Omental fat pad (tissue), 3 donors: ENCODE measurements at regions not wholly inside any gene's neighbourhood (a gene's known extent, or its start where the extent isn't known, plus 50 kb on each side); places are given as distances from the start of the nearest gene placed in this dataset.

Source experiments
- ATAC-seq: fragments of 150-250 bp; one replicate; pipeline ENCODE4 v1.9.1; 2016; ENCODE audit warnings: mild to moderate bottlenecking, moderate library complexity; ENCODE audit not compliant: low FRiP score
- DNase-seq: peaks from one replicate; pipeline ENCODE4 v3.0.0-alpha.2; 2019; ENCODE audit warnings: low spot score
- TF ChIP-seq, protein P1 (sequence below), 3 donors: fragments of 450-650 bp; IDR thresholded peaks; one replicate each; pipeline ENCODE4 v1.5.1; 2016 to 2017; ENCODE audit warnings: antibody characterized with exemption in 3 of 3, mild to moderate bottlenecking in 3 of 3, moderate library complexity in 2 of 3

DNA sequence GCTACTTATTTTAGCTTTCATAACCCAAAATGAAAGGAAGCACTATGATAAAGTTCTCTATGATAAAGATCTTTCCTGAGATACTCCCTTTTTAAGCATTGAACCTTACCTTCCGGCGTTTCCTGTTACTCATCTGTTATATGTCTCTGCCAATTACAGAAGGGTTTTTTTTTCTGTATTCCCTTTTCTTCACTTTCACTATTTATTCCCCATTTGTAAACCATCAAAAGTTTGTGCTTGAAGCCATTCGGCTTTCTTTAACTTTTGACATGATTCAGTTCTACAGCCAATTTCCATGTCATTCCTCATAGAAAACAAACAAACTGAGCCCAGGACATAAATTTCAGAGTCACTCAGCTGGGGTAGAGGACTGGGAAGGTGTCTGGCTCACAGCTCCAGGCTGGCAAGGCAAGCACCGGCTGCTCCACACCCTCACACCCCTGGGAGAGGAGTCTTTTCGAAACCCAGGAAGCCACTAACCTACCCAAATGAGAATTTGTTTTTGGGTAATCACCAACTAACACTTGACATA, 429.4 kb upstream of the TRIB2 start:
- DNase-seq (no peak), ATAC-seq (no peak)
- TF ChIP-seq, protein P1, sequence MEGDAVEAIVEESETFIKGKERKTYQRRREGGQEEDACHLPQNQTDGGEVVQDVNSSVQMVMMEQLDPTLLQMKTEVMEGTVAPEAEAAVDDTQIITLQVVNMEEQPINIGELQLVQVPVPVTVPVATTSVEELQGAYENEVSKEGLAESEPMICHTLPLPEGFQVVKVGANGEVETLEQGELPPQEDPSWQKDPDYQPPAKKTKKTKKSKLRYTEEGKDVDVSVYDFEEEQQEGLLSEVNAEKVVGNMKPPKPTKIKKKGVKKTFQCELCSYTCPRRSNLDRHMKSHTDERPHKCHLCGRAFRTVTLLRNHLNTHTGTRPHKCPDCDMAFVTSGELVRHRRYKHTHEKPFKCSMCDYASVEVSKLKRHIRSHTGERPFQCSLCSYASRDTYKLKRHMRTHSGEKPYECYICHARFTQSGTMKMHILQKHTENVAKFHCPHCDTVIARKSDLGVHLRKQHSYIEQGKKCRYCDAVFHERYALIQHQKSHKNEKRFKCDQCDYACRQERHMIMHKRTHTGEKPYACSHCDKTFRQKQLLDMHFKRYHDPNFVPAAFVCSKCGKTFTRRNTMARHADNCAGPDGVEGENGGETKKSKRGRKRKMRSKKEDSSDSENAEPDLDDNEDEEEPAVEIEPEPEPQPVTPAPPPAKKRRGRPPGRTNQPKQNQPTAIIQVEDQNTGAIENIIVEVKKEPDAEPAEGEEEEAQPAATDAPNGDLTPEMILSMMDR (IDR thresholded peaks at IDR 0.05) = no peak

DNA sequence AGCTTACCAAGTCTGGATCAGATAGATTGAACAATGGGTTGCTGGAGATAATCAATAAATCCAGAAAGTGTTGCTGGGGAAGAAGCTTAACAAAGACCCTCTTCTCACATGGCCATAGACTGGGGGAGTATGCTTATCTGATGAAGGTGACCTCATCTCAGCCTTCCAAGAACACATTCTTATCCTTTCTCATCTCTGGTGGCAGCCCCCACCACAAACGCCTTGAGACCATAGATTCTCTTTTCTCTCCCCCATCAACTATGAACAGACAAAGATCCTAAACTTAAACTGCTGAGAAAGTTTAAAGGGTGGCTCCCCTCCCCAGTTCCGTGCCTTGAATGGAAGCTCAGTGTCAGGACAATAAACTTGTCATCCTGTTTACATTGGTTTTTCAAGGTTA, 428.7 kb upstream of the TRIB2 start:
- ATAC-seq = no peak
- TF ChIP-seq, protein P1 (IDR thresholded peaks at IDR 0.05) = no peak
- DNase-seq = no peak

GRCh38 chr2:12289120-12289802, 427.5 kb upstream of the TRIB2 start:
- TF ChIP-seq, protein P1 (IDR thresholded peaks at IDR 0.05) = no peak
- ATAC-seq (no peak), DNase-seq (no peak)

GRCh38 chr2:12291303-12291702, 425.4 kb upstream of the TRIB2 start:
- TF ChIP-seq, protein P1 (IDR thresholded peaks at IDR 0.05) = no peak
- no peak for ATAC-seq
- no peak for DNase-seq

DNA sequence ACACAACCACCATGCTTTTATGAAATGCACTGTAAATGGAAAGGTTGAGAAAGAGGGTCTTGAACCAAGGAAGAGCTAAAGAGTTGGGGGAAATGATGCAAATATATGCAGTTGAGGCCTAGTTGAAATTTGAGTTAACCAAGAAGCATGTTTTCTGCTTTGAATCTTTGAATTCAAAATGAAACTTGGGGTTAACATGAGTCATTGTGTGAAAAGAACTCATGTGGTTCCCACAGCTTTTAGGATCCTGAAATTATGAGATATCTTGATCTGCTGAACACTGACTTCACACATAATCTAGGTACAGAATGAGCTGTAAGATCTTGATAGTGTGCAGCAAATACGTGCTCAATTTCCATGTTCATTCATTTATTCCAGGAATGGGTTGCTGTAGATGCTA, 422.9 kb upstream of the TRIB2 start:
- DNase-seq (no peak), ATAC-seq (no peak)
- TF ChIP-seq, protein P1 (IDR thresholded peaks at IDR 0.05) = no peak

DNA sequence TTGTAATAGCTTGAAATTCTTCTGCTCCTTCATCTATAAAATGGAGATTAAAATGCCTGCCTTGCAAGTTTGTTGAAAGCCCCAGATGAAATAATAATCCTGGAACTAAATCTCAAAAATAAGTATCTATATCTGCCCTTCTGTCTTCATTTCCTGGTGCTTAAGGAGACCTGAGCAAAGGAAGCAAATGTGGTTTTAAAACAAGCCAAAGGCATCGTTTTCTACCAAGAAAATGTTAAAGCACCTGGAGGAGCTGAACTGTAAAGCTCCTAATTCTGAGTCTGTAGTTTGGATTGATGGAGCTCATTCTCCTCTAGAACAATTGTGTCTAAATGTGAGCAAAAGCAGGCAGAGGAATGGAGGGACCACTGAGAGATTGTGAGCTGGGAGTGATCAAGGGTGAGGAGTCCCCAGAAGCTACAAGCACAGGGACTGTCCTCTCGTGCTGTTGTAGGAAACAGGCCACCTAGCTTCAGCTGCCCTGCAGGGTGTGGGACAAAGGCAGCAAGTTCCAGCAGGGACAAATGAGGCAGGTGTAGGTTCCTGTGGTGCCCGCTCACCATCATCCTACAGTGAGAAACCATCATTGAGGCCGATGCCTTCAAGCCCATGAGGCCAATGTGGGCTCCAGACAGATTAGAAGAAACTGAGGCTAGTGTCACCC, 420.7 kb upstream of the TRIB2 start:
- ATAC-seq = no peak
- no peak for DNase-seq
- TF ChIP-seq, protein P1 (IDR thresholded peaks at IDR 0.05) = no peak

GRCh38 chr2:12296915-12297314, 419.8 kb upstream of the TRIB2 start:
- no peak for DNase-seq
- no peak for ATAC-seq
- TF ChIP-seq, protein P1 (IDR thresholded peaks at IDR 0.05) = no peak
